ENCODE measurements at regions not wholly inside any gene's neighbourhood (a gene's known extent, or its start where the extent isn't known, plus 50 kb on each side); places are given as distances from the start of the nearest gene placed in this dataset.
A peak's percentile ranks its signal among the peaks of the same experiment; 100 is the strongest.

GRCh38 chr2:240346015-240346752 lies 89.3 kb upstream of the GPC1 start:
- Histone ChIP-seq H3K27ac (no peak overlapping the region), H3K4me3 (no peak overlapping the region), H3K27me3 (no peaks in the 10 kb centered on the region), H3K36me3 (no peaks in the 10 kb centered on the region), H3K4me1 (peaks cover 0 to 10% (median 0%) of the 10 kb centered on the region in 12 donors), H3K9me3 (peaks cover 0 to 20% (median 4%) of the 10 kb centered on the region in 12 donors)
- intact Hi-C loops (cut with DNase I): loop anchor here in 1 of 10 donors (5.0 kb wide), 1 partner anchor 91 kb away; the partner anchor contains the start of gene GPC1
- no peak for TF ChIP-seq CTCF (IDR thresholded peaks at IDR 0.05)
- TF ChIP-seq POLR2A (IDR thresholded peaks at IDR 0.05): no peak
- DNase-seq (peak in 1 of 5 donors; percentile 28), ATAC-seq (no peak)
- 86 to 95% (median 90%) methylated on average over 16 of the region's 16 CpGs for WGBS, 4 donors

GRCh38 chr2:240346753-240347372 lies 88.6 kb upstream of the GPC1 start:
- TF ChIP-seq CTCF (IDR thresholded peaks at IDR 0.05) (no peak), POLR2A (IDR thresholded peaks at IDR 0.05) (no peak)
- peaks cover 0 to 15% (median 0%) of the 10 kb centered on the region in 12 donors for H3K4me1 ChIP-seq
- no peak overlapping the region for H3K27ac ChIP-seq
- no peaks in the 10 kb centered on the region for H3K36me3 ChIP-seq
- DNase-seq (peak in 1 of 5 donors; percentile 21), ATAC-seq (no peak)
- H3K9me3 ChIP-seq: peaks cover 0 to 20% (median 4%) of the 10 kb centered on the region in 12 donors
- H3K27me3 ChIP-seq: no peaks in the 10 kb centered on the region
- no peak overlapping the region for H3K4me3 ChIP-seq
- WGBS, 4 donors: 83 to 90% (median 85%) methylated on average over 20 of the region's 20 CpGs
- intact Hi-C loops (cut with DNase I): loop anchor here in 1 of 10 donors (5.0 kb wide), 1 partner anchor 90 kb away; the partner anchor contains the start of gene GPC1

GRCh38 chr2:240347373-240347940 lies 88.0 kb upstream of the GPC1 start:
- 79 to 91% (median 82%) methylated on average over 9 to 13 of the region's 13 CpGs for WGBS, 4 donors
- Histone ChIP-seq H3K27ac (no peak overlapping the region), H3K27me3 (no peaks in the 10 kb centered on the region), H3K36me3 (no peaks in the 10 kb centered on the region), H3K9me3 (peaks cover 0 to 20% (median 4%) of the 10 kb centered on the region in 12 donors), H3K4me3 (no peak overlapping the region), H3K4me1 (peaks cover 0 to 20% (median 0%) of the 10 kb centered on the region in 12 donors)
- ATAC-seq (no peak), DNase-seq (no peak)
- intact Hi-C loops (cut with DNase I): loop anchor here in 1 of 10 donors (5.0 kb wide), 1 partner anchor 90 kb away; the partner anchor contains the start of gene GPC1
- TF ChIP-seq POLR2A (IDR thresholded peaks at IDR 0.05) (no peak), CTCF (IDR thresholded peaks at IDR 0.05) (no peak)

All from heart left ventricle (tissue), 16 donors.